Colon (tissue), 2 donors: ENCODE measurements at regions not wholly inside any gene's neighbourhood (a gene's known extent, or its start where the extent isn't known, plus 50 kb on each side); places are given as distances from the start of the nearest gene placed in this dataset.

ENCODE experiments used
- FAIRE-seq: peaks from 2 replicates; lab custom pipeline; 2012; peaks lifted over from hg19 to GRCh38; lab: Jason Lieb, UNC
- donor health status: control.
- donor health status: control.

GRCh38 chr14:101179691-101180211 is 276.2 kb upstream of the RTL1 start:
- FAIRE-seq, result no peak

GRCh38 chr14:101181446-101182313 is 278.2 kb upstream of the RTL1 start:
- FAIRE-seq, result no peak

GRCh38 chr14:101182476-101182875 is 279.0 kb upstream of the RTL1 start:
- FAIRE-seq, result no peak

GRCh38 chr14:101183376-101184103 is 280.0 kb upstream of the RTL1 start:
- FAIRE-seq, result no peak

GRCh38 chr14:101184104-101184455 is 280.6 kb upstream of the RTL1 start:
- FAIRE-seq, result no peak

- no peak for FAIRE-seq
These were observed 281.1 kb upstream of the RTL1 start for GRCh38 chr14:101184572-101184971.

GRCh38 chr14:101185073-101185835 is 281.7 kb upstream of the RTL1 start:
- FAIRE-seq, result no peak

- no peak for FAIRE-seq
These were observed 282.4 kb upstream of the RTL1 start for GRCh38 chr14:101185946-101186345.

- no peak for FAIRE-seq
These were observed 283.0 kb upstream of the RTL1 start for GRCh38 chr14:101186544-101186943.

GRCh38 chr14:101186992-101187815 is 283.7 kb upstream of the RTL1 start:
- no peak for FAIRE-seq

- no peak for FAIRE-seq
These were observed 284.5 kb upstream of the RTL1 start for GRCh38 chr14:101187816-101188570.

GRCh38 chr14:101188571-101188915 is 285.0 kb upstream of the RTL1 start:
- FAIRE-seq, result no peak

- no peak for FAIRE-seq
These were observed 285.7 kb upstream of the RTL1 start for GRCh38 chr14:101189266-101189665.

GRCh38 chr14:101189962-101190560 is 286.5 kb upstream of the RTL1 start:
- no peak for FAIRE-seq

- no peak for FAIRE-seq
These were observed 287.7 kb upstream of the RTL1 start for GRCh38 chr14:101191101-101191720.

GRCh38 chr14:101191721-101192660 is 288.5 kb upstream of the RTL1 start:
- no peak for FAIRE-seq

GRCh38 chr14:101192661-101193000 is 289.1 kb upstream of the RTL1 start:
- no peak for FAIRE-seq

- FAIRE-seq, result no peak
These were observed 289.8 kb upstream of the RTL1 start for GRCh38 chr14:101193106-101193844.
